Fibroblast of lung (primary cell): ENCODE measurements at regions not wholly inside any gene's neighbourhood (a gene's known extent, or its start where the extent isn't known, plus 50 kb on each side); places are given as distances from the start of the nearest gene placed in this dataset.

Source experiments
- DNase-seq, 2 donors: peaks; one replicate each; pipeline versions ENCODE4 v3.0.0 to v3.0.0-alpha.2; 2010; ENCODE audit warnings: low read depth in 2 of 2
- H2AFZ ChIP-seq: 2 replicates; pipeline ENCODE4 v1.5.1; 2012; ENCODE audit warnings: low read length, control low read depth, inconsistent platforms
- H3K27ac ChIP-seq: 2 replicates; pipeline ENCODE4 v1.5.1; 2011; ENCODE audit warnings: low read length, control low read depth; ENCODE audit not compliant: insufficient read depth
- H3K27me3 ChIP-seq: 2 replicates; pipeline ENCODE4 v1.5.1; 2011; ENCODE audit warnings: mild to moderate bottlenecking, low read length; ENCODE audit not compliant: control insufficient read depth, insufficient read depth
- H3K36me3 ChIP-seq: 2 replicates; pipeline ENCODE4 v1.5.1; 2011; ENCODE audit warnings: low read length; ENCODE audit not compliant: control insufficient read depth, insufficient read depth
- H3K4me1 ChIP-seq: 2 replicates; pipeline ENCODE4 v1.5.1; 2011; ENCODE audit warnings: low read length; ENCODE audit not compliant: control insufficient read depth, insufficient read depth; ENCODE audit errors: extremely low read depth
- H3K4me2 ChIP-seq: 2 replicates; pipeline ENCODE4 v1.5.1; 2011; ENCODE audit warnings: low read length, control low read depth; ENCODE audit not compliant: insufficient read depth; ENCODE audit errors: extremely low read depth
- H3K4me3 ChIP-seq, 4 experiments: fragments of 200-600 bp in 1 of 4; sonication (generic) in 1 of 4; replicated peaks in 1 of 4; 2 replicates each; pipeline ENCODE4 v1.5.1; 2011 to 2016; ENCODE audit warnings: low read length in 4 of 4, low read depth in 3 of 4, mild to moderate bottlenecking in 3 of 4, control low read depth in 2 of 4, inconsistent platforms in 1 of 4, mixed read lengths in 1 of 4; ENCODE audit not compliant: insufficient read depth in 1 of 4; ENCODE audit errors: control extremely low read depth in 1 of 4
- H3K79me2 ChIP-seq: 2 replicates; pipeline ENCODE4 v1.5.1; 2012; ENCODE audit warnings: mild to moderate bottlenecking, low read length, inconsistent platforms; ENCODE audit not compliant: control insufficient read depth, insufficient read depth
- H3K9ac ChIP-seq: 2 replicates; pipeline ENCODE4 v1.5.1; 2011; ENCODE audit warnings: mild to moderate bottlenecking, low read length, control low read depth; ENCODE audit not compliant: insufficient read depth
- H3K9me3 ChIP-seq: 2 replicates; pipeline ENCODE4 v1.5.1; 2012; ENCODE audit warnings: low read depth, low read length; ENCODE audit not compliant: control insufficient read depth, insufficient read depth
- H4K20me1 ChIP-seq: 2 replicates; pipeline ENCODE4 v1.5.1; 2011; ENCODE audit warnings: low read length; ENCODE audit not compliant: control insufficient read depth, insufficient read depth; ENCODE audit errors: extremely low read depth
- CTCF ChIP-seq, 2 donors: IDR thresholded peaks in 1 of 2; conservative IDR thresholded peaks in 1 of 2; 1 replicate in 1 of 2; 2 replicates in 1 of 2; pipeline ENCODE4 v1.5.1; 2011 to 2012; ENCODE audit warnings: low read length in 2 of 2, control low read depth in 1 of 2, inconsistent platforms in 1 of 2, low read depth in 1 of 2, mild to moderate bottlenecking in 1 of 2
- EZH2 ChIP-seq: IDR thresholded peaks from 2 replicates; pipeline ENCODE4 v1.5.1; 2012; ENCODE audit warnings: low read length, control low read depth, mild to moderate bottlenecking; ENCODE audit errors: missing control alignments

- H2AFZ ChIP-seq: no peak overlapping the region
- H3K4me3 ChIP-seq: no peak overlapping the region
- H3K27ac ChIP-seq: no peak overlapping the region
- DNase-seq: no peak
- no peaks in the 10 kb centered on the region for H3K4me1 ChIP-seq
- no peak for TF ChIP-seq CTCF (conservative IDR thresholded peaks at IDR 0.05 in 1 of 2, IDR thresholded peaks at IDR 0.05 in 1 of 2; ENCODE audit: low read depth in 1 of 2, low read length in 2 of 2)
- TF ChIP-seq EZH2: no peak
- no peak overlapping the region for H3K9ac ChIP-seq
- no peaks in the 10 kb centered on the region for H3K79me2 ChIP-seq
- no peaks in the 10 kb centered on the region for H4K20me1 ChIP-seq
- H3K27me3 ChIP-seq: no peaks in the 10 kb centered on the region
- H3K36me3 ChIP-seq: no peaks in the 10 kb centered on the region
- no peak overlapping the region for H3K4me2 ChIP-seq
- no peaks in the 10 kb centered on the region for H3K9me3 ChIP-seq
Observed at GRCh38 chr3:94737116-94737515, 674.3 kb downstream of the NSUN3 start.

DNA sequence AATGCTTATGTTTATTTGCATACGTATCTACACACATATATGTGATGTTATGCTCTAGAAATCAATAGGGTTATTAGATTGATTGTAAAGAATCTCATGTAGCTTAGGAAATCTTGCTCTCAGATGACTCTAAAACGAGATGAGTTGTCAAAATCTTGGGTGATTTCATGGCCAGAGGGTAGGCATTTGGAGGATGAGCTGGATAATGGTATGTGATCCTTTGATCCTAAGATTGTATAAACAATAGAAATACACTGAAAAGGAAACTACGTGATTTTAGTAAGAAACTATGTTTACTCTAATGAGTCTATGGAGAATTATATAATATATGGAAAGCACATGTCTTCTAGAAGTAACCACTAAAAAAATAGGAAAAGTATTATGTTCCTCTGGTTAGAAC lies 676.6 kb downstream of the NSUN3 start:
- no peak overlapping the region for H3K9ac ChIP-seq
- no peak overlapping the region for H3K27ac ChIP-seq
- H3K9me3 ChIP-seq: no peaks in the 10 kb centered on the region
- H4K20me1 ChIP-seq: no peaks in the 10 kb centered on the region
- no peak for TF ChIP-seq EZH2
- TF ChIP-seq CTCF (conservative IDR thresholded peaks at IDR 0.05 in 1 of 2, IDR thresholded peaks at IDR 0.05 in 1 of 2; ENCODE audit: low read depth in 1 of 2, low read length in 2 of 2): no peak
- H3K4me1 ChIP-seq: no peaks in the 10 kb centered on the region
- H2AFZ ChIP-seq: no peak overlapping the region
- no peaks in the 10 kb centered on the region for H3K79me2 ChIP-seq
- H3K27me3 ChIP-seq: no peaks in the 10 kb centered on the region
- DNase-seq: no peak
- no peak overlapping the region for H3K4me3 ChIP-seq
- no peak overlapping the region for H3K4me2 ChIP-seq
- no peaks in the 10 kb centered on the region for H3K36me3 ChIP-seq

DNA sequence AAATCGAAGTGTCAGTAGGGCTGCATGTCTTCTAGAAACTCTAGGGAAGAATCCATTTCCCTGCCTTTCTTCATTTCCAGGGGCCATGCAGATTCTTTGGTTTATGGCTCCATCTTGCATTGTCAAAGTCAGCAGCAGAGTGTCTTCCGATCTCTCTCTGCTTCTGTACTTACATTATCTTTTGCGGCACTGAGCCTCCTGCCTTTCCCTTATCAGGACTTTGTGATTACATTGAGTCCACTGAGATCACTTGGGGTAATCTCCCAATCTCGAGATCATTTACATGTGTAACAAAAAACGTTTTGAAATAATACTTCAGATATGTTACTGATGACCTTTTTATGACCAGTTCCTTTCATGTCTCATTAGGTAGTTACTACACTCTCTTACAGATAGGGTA lies 695.9 kb downstream of the NSUN3 start:
- Histone ChIP-seq H3K27ac (no peak overlapping the region), H2AFZ (no peak overlapping the region), H3K9me3 (no peaks in the 10 kb centered on the region), H3K9ac (no peak overlapping the region), H3K4me2 (no peak overlapping the region), H3K27me3 (no peaks in the 10 kb centered on the region), H3K4me3 (no peak overlapping the region), H3K36me3 (no peaks in the 10 kb centered on the region), H3K4me1 (no peaks in the 10 kb centered on the region), H3K79me2 (no peaks in the 10 kb centered on the region), H4K20me1 (no peaks in the 10 kb centered on the region)
- no peak for DNase-seq
- no peak for TF ChIP-seq EZH2
- TF ChIP-seq CTCF (conservative IDR thresholded peaks at IDR 0.05 in 1 of 2, IDR thresholded peaks at IDR 0.05 in 1 of 2; ENCODE audit: low read depth in 1 of 2, low read length in 2 of 2): no peak
